Loucy (cell line): ENCODE measurements at regions not wholly inside any gene's neighbourhood (a gene's known extent, or its start where the extent isn't known, plus 50 kb on each side); places are given as distances from the start of the nearest gene placed in this dataset.
A peak's percentile ranks its signal among the peaks of the same experiment; 100 is the strongest.

Experiments
- H2AFZ ChIP-seq: fragments of 200-600 bp; sonication (generic); 2 replicates; pipeline ENCODE4 v1.6.0; 2016; ENCODE audit warnings: antibody characterized with exemption, mild to moderate bottlenecking, low read length, moderate library complexity
- H3F3A ChIP-seq: fragments of 200-600 bp; 2 replicates; pipeline ENCODE4 v1.6.0; 2016; ENCODE audit warnings: antibody characterized with exemption, low read depth, mild to moderate bottlenecking
- H3K27me3 ChIP-seq: fragments of 200-600 bp; sonication (generic); 2 replicates; pipeline ENCODE4 v1.6.1; 2014; ENCODE audit warnings: low read length, mild to moderate bottlenecking; ENCODE audit not compliant: insufficient read depth, poor library complexity, severe bottlenecking
- H3K36me3 ChIP-seq: fragments of 200-600 bp; sonication (generic); 2 replicates; pipeline ENCODE4 v1.6.1; 2016; ENCODE audit warnings: low read length; ENCODE audit not compliant: insufficient read depth
- H3K4me1 ChIP-seq: fragments of 200-600 bp; sonication (generic); 2 replicates; pipeline ENCODE4 v1.5.1; 2014; ENCODE audit warnings: low read length, mild to moderate bottlenecking; ENCODE audit not compliant: insufficient read depth, poor library complexity, severe bottlenecking
- H3K4me2 ChIP-seq: fragments of 200-600 bp; sonication (generic); 2 replicates; pipeline ENCODE4 v1.6.0; 2014; ENCODE audit warnings: antibody characterized with exemption, low read length, low read depth, mild to moderate bottlenecking; ENCODE audit not compliant: poor library complexity, severe bottlenecking
- H3K4me3 ChIP-seq: fragments of 200-600 bp; sonication (generic); 2 replicates; pipeline ENCODE4 v1.5.1; 2014; ENCODE audit warnings: low read length, mild to moderate bottlenecking, mixed read lengths; ENCODE audit not compliant: poor library complexity, severe bottlenecking
- H3K79me2 ChIP-seq: fragments of 200-600 bp; sonication (generic); 2 replicates; pipeline ENCODE4 v1.6.1; 2014; ENCODE audit warnings: low read length; ENCODE audit not compliant: insufficient read depth
- H3K9ac ChIP-seq: fragments of 200-600 bp; sonication (generic); 2 replicates; pipeline ENCODE4 v1.6.0; 2014; ENCODE audit warnings: mild to moderate bottlenecking, low read depth, low read length, moderate library complexity; ENCODE audit not compliant: poor library complexity, severe bottlenecking
- H3K9me2 ChIP-seq: fragments of 200-600 bp; sonication (generic); replicated peaks from 2 replicates; pipeline ENCODE4 v1.6.1; 2016; ENCODE audit warnings: low read depth, low read length, mixed read lengths
- H3K9me3 ChIP-seq: fragments of 200-600 bp; sonication (generic); 2 replicates; pipeline ENCODE4 v1.6.1; 2014; ENCODE audit warnings: mild to moderate bottlenecking, antibody characterized with exemption, low read length, low read depth; ENCODE audit not compliant: insufficient read depth
- H4K20me1 ChIP-seq: fragments of 200-600 bp; sonication (generic); 2 replicates; pipeline ENCODE4 v1.6.0; 2014; ENCODE audit warnings: antibody characterized with exemption, low read length, mild to moderate bottlenecking; ENCODE audit not compliant: insufficient read depth, poor library complexity, severe bottlenecking
- EZH2phosphoT487 ChIP-seq: fragments of 200-600 bp; IDR thresholded peaks from 2 replicates; pipeline ENCODE4 v1.6.1; 2018; ENCODE audit warnings: antibody characterized with exemption, mild to moderate bottlenecking, moderate library complexity, borderline replicate concordance
- TF ChIP-seq, protein P1 (sequence below): fragments of 200-600 bp; sonication (generic); conservative IDR thresholded peaks from 2 replicates; pipeline ENCODE4 v1.5.1; 2014; ENCODE audit warnings: mild to moderate bottlenecking, antibody characterized with exemption, low read length

DNA sequence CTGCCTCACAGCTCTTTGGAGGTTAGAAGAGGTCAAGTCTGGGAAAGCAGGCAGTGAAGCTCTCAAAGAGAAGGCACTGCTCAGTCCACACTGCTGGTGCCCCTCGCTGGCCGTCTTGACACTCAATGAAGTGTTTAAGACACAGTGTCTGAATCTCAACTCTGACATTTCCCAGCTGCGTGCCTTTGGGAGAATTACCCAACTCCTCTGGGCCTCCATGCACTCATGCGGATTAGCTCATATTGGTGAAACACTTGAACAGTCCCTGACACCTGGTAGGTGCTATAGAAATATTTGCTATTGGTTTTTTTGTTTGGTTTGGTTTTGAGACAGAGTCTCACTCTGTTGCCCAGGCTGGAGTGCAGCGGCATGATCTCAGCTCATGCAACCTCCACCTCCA is 281.0 kb downstream of the SRBD1 start:
- TF ChIP-seq, protein P1, sequence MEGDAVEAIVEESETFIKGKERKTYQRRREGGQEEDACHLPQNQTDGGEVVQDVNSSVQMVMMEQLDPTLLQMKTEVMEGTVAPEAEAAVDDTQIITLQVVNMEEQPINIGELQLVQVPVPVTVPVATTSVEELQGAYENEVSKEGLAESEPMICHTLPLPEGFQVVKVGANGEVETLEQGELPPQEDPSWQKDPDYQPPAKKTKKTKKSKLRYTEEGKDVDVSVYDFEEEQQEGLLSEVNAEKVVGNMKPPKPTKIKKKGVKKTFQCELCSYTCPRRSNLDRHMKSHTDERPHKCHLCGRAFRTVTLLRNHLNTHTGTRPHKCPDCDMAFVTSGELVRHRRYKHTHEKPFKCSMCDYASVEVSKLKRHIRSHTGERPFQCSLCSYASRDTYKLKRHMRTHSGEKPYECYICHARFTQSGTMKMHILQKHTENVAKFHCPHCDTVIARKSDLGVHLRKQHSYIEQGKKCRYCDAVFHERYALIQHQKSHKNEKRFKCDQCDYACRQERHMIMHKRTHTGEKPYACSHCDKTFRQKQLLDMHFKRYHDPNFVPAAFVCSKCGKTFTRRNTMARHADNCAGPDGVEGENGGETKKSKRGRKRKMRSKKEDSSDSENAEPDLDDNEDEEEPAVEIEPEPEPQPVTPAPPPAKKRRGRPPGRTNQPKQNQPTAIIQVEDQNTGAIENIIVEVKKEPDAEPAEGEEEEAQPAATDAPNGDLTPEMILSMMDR: no peak
- Histone ChIP-seq H3K4me2 (no peak overlapping the region), H3K27me3 (no peaks in the 10 kb centered on the region)

DNA sequence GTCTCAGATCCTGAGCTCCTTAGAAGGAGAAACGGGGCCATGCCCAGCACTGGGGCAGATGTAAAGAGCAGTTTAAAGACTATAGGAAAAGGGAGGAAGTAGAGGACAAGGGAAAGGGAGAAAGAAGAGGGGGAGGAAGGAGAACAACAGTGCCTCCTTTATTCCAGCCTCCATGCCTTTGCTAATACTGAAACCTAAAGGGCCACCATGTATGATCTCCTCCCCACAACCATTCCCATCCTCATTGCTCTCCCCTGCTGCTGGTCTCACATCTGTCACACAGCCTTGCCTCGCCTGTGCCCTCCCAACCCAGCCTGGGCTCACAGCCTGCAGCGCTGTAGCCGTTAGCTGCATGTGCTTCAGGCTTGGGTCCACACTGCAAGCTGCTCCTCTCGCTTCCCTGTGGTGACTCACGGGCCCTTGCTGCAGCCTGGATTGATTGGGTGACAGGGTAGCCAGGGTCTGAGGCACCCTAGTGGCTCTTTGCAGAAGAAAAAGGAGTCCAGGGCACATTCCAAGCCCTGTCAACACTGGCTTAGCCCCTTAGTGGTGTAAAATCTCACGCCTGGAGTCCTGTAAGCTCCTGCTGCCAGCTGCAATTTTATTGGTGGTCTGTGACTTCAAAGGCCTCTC is 281.9 kb downstream of the SRBD1 start:
- no peaks in the 10 kb centered on the region for H4K20me1 ChIP-seq
- H3K4me2 ChIP-seq: no peak overlapping the region
- no peaks in the 10 kb centered on the region for H3K9me2 ChIP-seq
- no peaks in the 10 kb centered on the region for H3K27me3 ChIP-seq
- H3K4me3 ChIP-seq: no peak overlapping the region
- H3K36me3 ChIP-seq: no peaks in the 10 kb centered on the region
- no peaks in the 10 kb centered on the region for H3F3A ChIP-seq
- peaks cover 8% of the 10 kb centered on the region for H3K4me1 ChIP-seq
- H3K9me3 ChIP-seq: no peaks in the 10 kb centered on the region
- TF ChIP-seq, protein P1: peak; percentile 25; the same call in 1 of the 2 replicates
- no peak for TF ChIP-seq EZH2phosphoT487
- no peak overlapping the region for H3K9ac ChIP-seq
- no peaks in the 10 kb centered on the region for H3K79me2 ChIP-seq
- H2AFZ ChIP-seq: peak overlapping the region; percentile 24; the same call in 1 of the 2 replicates

More for the DNA sequence above, 281.0 kb downstream of the SRBD1 start:
- no peaks in the 10 kb centered on the region for H3F3A ChIP-seq
- H3K36me3 ChIP-seq: no peaks in the 10 kb centered on the region
- H3K4me1 ChIP-seq: peaks cover 8% of the 10 kb centered on the region
- H3K9ac ChIP-seq: no peak overlapping the region
- no peak overlapping the region for H2AFZ ChIP-seq
- no peaks in the 10 kb centered on the region for H3K9me2 ChIP-seq
- H3K9me3 ChIP-seq: no peaks in the 10 kb centered on the region
- no peaks in the 10 kb centered on the region for H4K20me1 ChIP-seq
- no peaks in the 10 kb centered on the region for H3K79me2 ChIP-seq
- H3K4me3 ChIP-seq: no peak overlapping the region

DNA sequence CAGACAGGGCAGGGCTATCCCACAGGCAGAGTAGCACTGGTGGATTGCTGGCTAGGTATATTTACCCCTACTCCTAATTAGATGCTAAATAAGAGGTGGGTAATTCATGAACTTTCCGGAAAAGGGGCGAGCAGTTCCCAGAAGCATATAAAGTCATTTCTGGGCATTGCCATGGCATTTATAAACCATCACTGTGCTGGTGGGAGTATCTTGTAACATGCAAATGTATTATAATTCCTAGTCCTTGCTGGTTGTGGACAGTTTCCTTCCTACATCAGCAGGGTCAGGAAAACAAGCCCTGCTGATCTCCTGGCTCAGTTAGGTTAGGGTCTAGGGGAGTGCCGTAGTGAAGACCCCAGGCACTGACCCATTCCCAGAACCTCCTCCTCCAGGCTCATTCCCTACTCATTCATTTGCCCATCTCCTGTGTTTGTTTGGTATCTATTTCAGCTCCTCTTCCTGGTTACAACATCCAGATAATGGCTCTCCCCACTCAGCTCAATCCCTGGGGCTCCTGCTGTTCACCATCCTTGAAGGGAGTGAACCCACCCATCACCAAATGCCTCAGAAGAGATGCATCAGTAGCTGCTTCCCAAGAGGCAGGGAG is 282.7 kb downstream of the SRBD1 start:
- H3K36me3 ChIP-seq: no peaks in the 10 kb centered on the region
- no peaks in the 10 kb centered on the region for H3F3A ChIP-seq
- peaks cover 8% of the 10 kb centered on the region for H3K4me1 ChIP-seq
- no peaks in the 10 kb centered on the region; the same call in 1 of the 2 replicates for H3K9me3 ChIP-seq
- H2AFZ ChIP-seq: 0 out of 2 replicates have a peak overlapping the region, but pooled peaks have one; percentile 15
- H3K4me2 ChIP-seq: no peak overlapping the region
- no peak overlapping the region for H3K9ac ChIP-seq
- H3K4me3 ChIP-seq: no peak overlapping the region
- no peaks in the 10 kb centered on the region for H3K79me2 ChIP-seq
- H3K27me3 ChIP-seq: no peaks in the 10 kb centered on the region
- no peaks in the 10 kb centered on the region for H3K9me2 ChIP-seq
- TF ChIP-seq EZH2phosphoT487: no peak
- TF ChIP-seq, protein P1: no peak
- no peaks in the 10 kb centered on the region for H4K20me1 ChIP-seq
